HCT116 (cell line): ENCODE measurements at regions not wholly inside any gene's neighbourhood (a gene's known extent, or its start where the extent isn't known, plus 50 kb on each side); places are given as distances from the start of the nearest gene placed in this dataset.

ENCODE experiments used
- EZH2phosphoT487 ChIP-seq: fragments of 200-600 bp; IDR thresholded peaks from 2 replicates; pipeline ENCODE4 v1.6.1; 2018; ENCODE audit warnings: antibody characterized with exemption, borderline replicate concordance
- POLR2A ChIP-seq: IDR thresholded peaks from 2 replicates; pipeline ENCODE4 v1.7.0; 2011; ENCODE audit warnings: borderline replicate concordance; ENCODE audit not compliant: insufficient read depth, insufficient read length; ENCODE audit errors: extremely low read depth
- YY1 ChIP-seq: IDR thresholded peaks from 2 replicates; pipeline ENCODE4 v1.6.1; 2011; ENCODE audit warnings: low read length, low read depth, moderate library complexity, mild to moderate bottlenecking; ENCODE audit not compliant: insufficient replicate concordance; ENCODE audit errors: extremely low read depth
- TF ChIP-seq, protein P1 (sequence below): IDR thresholded peaks from 2 replicates; pipeline ENCODE4 v1.6.1; 2012; ENCODE audit warnings: low read depth

DNA sequence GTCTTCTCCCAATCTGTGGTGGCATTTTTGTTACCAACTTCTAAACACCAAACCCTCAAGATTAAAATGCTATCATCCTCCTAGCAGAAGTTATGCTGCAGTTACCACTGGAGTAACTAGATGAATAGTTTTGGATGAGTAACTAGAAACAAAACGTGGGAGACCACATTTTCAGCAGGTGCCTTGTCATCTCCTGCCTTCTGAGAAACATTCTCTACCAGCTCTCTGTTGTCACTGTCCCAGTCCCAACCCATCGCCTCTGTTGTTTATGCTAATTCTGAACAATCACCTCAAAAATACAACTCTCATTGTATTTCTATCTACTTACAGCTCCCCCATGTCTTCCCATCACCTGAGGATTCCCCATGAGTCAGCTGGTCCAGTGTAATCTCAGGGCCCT is 652.5 kb upstream of the ADAMTS16 start:
- TF ChIP-seq POLR2A: no peak
- TF ChIP-seq, protein P1, sequence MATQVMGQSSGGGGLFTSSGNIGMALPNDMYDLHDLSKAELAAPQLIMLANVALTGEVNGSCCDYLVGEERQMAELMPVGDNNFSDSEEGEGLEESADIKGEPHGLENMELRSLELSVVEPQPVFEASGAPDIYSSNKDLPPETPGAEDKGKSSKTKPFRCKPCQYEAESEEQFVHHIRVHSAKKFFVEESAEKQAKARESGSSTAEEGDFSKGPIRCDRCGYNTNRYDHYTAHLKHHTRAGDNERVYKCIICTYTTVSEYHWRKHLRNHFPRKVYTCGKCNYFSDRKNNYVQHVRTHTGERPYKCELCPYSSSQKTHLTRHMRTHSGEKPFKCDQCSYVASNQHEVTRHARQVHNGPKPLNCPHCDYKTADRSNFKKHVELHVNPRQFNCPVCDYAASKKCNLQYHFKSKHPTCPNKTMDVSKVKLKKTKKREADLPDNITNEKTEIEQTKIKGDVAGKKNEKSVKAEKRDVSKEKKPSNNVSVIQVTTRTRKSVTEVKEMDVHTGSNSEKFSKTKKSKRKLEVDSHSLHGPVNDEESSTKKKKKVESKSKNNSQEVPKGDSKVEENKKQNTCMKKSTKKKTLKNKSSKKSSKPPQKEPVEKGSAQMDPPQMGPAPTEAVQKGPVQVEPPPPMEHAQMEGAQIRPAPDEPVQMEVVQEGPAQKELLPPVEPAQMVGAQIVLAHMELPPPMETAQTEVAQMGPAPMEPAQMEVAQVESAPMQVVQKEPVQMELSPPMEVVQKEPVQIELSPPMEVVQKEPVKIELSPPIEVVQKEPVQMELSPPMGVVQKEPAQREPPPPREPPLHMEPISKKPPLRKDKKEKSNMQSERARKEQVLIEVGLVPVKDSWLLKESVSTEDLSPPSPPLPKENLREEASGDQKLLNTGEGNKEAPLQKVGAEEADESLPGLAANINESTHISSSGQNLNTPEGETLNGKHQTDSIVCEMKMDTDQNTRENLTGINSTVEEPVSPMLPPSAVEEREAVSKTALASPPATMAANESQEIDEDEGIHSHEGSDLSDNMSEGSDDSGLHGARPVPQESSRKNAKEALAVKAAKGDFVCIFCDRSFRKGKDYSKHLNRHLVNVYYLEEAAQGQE: no peak
- no peak for TF ChIP-seq YY1
- no peak for TF ChIP-seq EZH2phosphoT487
